Stimulated activated CD8-positive, alpha-beta memory T cell treated with anti-CD3 and anti-CD28 coated beads, Interleukin-4, amount 100 ng/mL, for 24 hours (primary cell): ENCODE measurements at regions not wholly inside any gene's neighbourhood (a gene's known extent, or its start where the extent isn't known, plus 50 kb on each side); places are given as distances from the start of the nearest gene placed in this dataset.

Source experiments
- DNase-seq: peaks from one replicate; pipeline ENCODE4 v3.0.0-alpha.2; 2020; ENCODE audit warnings: low read depth

- DNase-seq, result no peak
Observed at GRCh38 chr2:204049635-204050034, 113.1 kb downstream of the ICOS start.

GRCh38 chr2:204050681-204051080, 114.1 kb downstream of the ICOS start:
- no peak for DNase-seq

- DNase-seq, result no peak
Observed at GRCh38 chr2:204051476-204051875, 114.9 kb downstream of the ICOS start.

GRCh38 chr2:204051984-204052556, 115.5 kb downstream of the ICOS start:
- DNase-seq, result no peak

- DNase-seq, result no peak
Observed at GRCh38 chr2:204059016-204059415, 122.5 kb downstream of the ICOS start.

- no peak for DNase-seq
Observed at GRCh38 chr2:204060841-204061240, 124.3 kb downstream of the ICOS start.

- no peak for DNase-seq
Observed at GRCh38 chr2:204061241-204061640, 124.7 kb downstream of the ICOS start.

GRCh38 chr2:204064119-204064518, 127.6 kb downstream of the ICOS start:
- DNase-seq, result no peak

GRCh38 chr2:204065566-204065965, 129.0 kb downstream of the ICOS start:
- no peak for DNase-seq

GRCh38 chr2:204066051-204066450, 129.5 kb downstream of the ICOS start:
- DNase-seq, result no peak

- DNase-seq, result no peak
Observed at GRCh38 chr2:204069804-204070203, 133.2 kb downstream of the ICOS start.

GRCh38 chr2:204072443-204073324, 136.1 kb downstream of the ICOS start:
- peak; percentile 47 for DNase-seq

- DNase-seq, result no peak
Observed at GRCh38 chr2:204074456-204074855, 137.9 kb downstream of the ICOS start.

GRCh38 chr2:204078003-204078698, 141.6 kb downstream of the ICOS start:
- no peak for DNase-seq

- DNase-seq, result no peak
Observed at GRCh38 chr2:204081487-204082425, 145.2 kb downstream of the ICOS start.

GRCh38 chr2:204086167-204086566, 149.6 kb downstream of the ICOS start:
- DNase-seq, result no peak

- no peak for DNase-seq
Observed at GRCh38 chr2:204089105-204089504, 152.5 kb downstream of the ICOS start.

- no peak for DNase-seq
Observed at GRCh38 chr2:204089574-204089973, 153.0 kb downstream of the ICOS start.

- DNase-seq, result no peak
Observed at GRCh38 chr2:204090021-204090420, 153.5 kb downstream of the ICOS start.

- DNase-seq, result no peak
Observed at GRCh38 chr2:204104811-204105210, 168.2 kb downstream of the ICOS start.

- DNase-seq, result no peak
Observed at GRCh38 chr2:204108330-204108751, 171.8 kb downstream of the ICOS start.

- DNase-seq, result no peak
Observed at GRCh38 chr2:204108781-204109295, 172.3 kb downstream of the ICOS start.
